ENCODE measurements at regions not wholly inside any gene's neighbourhood (a gene's known extent, or its start where the extent isn't known, plus 50 kb on each side); places are given as distances from the start of the nearest gene placed in this dataset.

DNA sequence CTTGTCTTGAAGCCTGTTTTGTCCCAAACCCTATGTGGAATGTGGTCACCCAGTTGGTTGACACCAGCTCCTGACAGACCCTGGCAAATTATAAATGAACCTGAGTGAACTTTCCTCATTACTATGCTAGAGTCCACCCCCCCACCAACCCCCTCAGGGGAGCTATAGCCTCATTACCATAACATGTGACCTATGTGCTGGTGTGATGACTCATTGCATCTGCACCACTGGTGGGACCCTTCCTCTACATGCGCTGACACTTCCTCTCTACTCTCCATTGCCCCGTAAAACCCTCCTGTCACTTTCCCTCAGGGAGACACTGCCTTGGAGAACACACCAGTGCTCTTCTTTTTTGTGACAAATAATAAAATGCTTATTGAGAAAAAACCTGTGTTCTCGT lies 105.0 kb upstream of the SESN3 start:
- Mint-ChIP-seq H3K36me3 (ENCODE audit: insufficient read depth, unreplicated experiment) (no peaks in the 10 kb centered on the region), H3K4me3 (ENCODE audit: unreplicated experiment) (no peak overlapping the region), H3K27me3 (ENCODE audit: insufficient read depth, unreplicated experiment) (no peaks in the 10 kb centered on the region), H3K4me1 (ENCODE audit: low read depth, unreplicated experiment) (no peaks in the 10 kb centered on the region), H3K27ac (ENCODE audit: unreplicated experiment) (no peak overlapping the region), H3K9me3 (ENCODE audit: unreplicated experiment) (peaks cover 8% of the 10 kb centered on the region)
- Histone ChIP-seq H3K4me3 (ENCODE audit: low read depth, low read length) (no peak overlapping the region), H3K36me3 (ENCODE audit: control insufficient read depth, insufficient read depth, low read length) (no peaks in the 10 kb centered on the region), H3K27me3 (replicated peaks; ENCODE audit: control insufficient read depth, insufficient read depth, low read length) (no peaks in the 10 kb centered on the region), H3K4me1 (peaks cover 14% of the 10 kb centered on the region), H3K9me3 (no peaks in the 10 kb centered on the region)
- BruUV-seq (replicated peaks): no TSS peak
- CTCF ChIA-PET: no interaction called here
- POLR2A ChIA-PET: no interaction called here
- TF ChIP-seq, protein P1, sequence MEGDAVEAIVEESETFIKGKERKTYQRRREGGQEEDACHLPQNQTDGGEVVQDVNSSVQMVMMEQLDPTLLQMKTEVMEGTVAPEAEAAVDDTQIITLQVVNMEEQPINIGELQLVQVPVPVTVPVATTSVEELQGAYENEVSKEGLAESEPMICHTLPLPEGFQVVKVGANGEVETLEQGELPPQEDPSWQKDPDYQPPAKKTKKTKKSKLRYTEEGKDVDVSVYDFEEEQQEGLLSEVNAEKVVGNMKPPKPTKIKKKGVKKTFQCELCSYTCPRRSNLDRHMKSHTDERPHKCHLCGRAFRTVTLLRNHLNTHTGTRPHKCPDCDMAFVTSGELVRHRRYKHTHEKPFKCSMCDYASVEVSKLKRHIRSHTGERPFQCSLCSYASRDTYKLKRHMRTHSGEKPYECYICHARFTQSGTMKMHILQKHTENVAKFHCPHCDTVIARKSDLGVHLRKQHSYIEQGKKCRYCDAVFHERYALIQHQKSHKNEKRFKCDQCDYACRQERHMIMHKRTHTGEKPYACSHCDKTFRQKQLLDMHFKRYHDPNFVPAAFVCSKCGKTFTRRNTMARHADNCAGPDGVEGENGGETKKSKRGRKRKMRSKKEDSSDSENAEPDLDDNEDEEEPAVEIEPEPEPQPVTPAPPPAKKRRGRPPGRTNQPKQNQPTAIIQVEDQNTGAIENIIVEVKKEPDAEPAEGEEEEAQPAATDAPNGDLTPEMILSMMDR (IDR thresholded peaks at IDR 0.05; ENCODE audit: insufficient read depth in 1 of 2, low read depth in 1 of 2, low read length in 1 of 2, severe bottlenecking in 1 of 2, unreplicated experiment in 1 of 2): no peak
- no peak for DNase-seq
- intact Hi-C loops (cut with micrococcal nuclease; ENCODE audit: unreplicated experiment): no loop called here

DNA sequence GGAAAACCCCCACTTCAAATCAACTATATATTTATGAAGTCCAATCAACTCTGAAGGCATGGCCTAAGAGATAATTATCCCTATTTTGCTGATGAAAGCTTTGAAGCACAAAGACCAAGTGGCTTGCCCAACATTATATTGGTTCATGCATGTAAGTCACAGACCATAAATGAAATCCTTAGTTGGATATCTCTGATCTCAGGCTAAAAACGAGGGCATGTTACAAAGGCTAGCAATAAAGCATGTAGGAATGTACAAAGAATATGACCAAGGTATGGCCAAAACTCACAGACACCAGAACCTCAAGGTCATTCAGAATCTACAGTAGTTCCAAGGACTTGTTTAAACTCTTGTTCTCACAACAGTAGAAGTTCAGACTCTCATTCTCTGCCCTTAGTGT lies 100.2 kb upstream of the SESN3 start:
- intact Hi-C loops (cut with micrococcal nuclease; ENCODE audit: unreplicated experiment): no loop called here
- H3K27ac Mint-ChIP-seq (ENCODE audit: unreplicated experiment): no peak overlapping the region
- TF ChIP-seq, protein P1 (IDR thresholded peaks at IDR 0.05; ENCODE audit: insufficient read depth in 1 of 2, low read depth in 1 of 2, low read length in 1 of 2, severe bottlenecking in 1 of 2, unreplicated experiment in 1 of 2): no peak
- DNase-seq: no peak
- Histone ChIP-seq H3K4me1 (no peaks in the 10 kb centered on the region), H3K4me3 (ENCODE audit: low read depth, low read length) (no peak overlapping the region), H3K36me3 (ENCODE audit: control insufficient read depth, insufficient read depth, low read length) (no peaks in the 10 kb centered on the region), H3K27me3 (replicated peaks; ENCODE audit: control insufficient read depth, insufficient read depth, low read length) (no peaks in the 10 kb centered on the region), H3K9me3 (no peaks in the 10 kb centered on the region)
- no TSS peak for BruUV-seq (replicated peaks)
- no peaks in the 10 kb centered on the region for H3K4me1 Mint-ChIP-seq (ENCODE audit: low read depth, unreplicated experiment)
- POLR2A ChIA-PET: no interaction called here
- no peaks in the 10 kb centered on the region for H3K27me3 Mint-ChIP-seq (ENCODE audit: insufficient read depth, unreplicated experiment)
- CTCF ChIA-PET: no interaction called here
- no peak overlapping the region for H3K4me3 Mint-ChIP-seq (ENCODE audit: unreplicated experiment)
- peaks cover 8% of the 10 kb centered on the region for H3K9me3 Mint-ChIP-seq (ENCODE audit: unreplicated experiment)
- no peaks in the 10 kb centered on the region for H3K36me3 Mint-ChIP-seq (ENCODE audit: insufficient read depth, unreplicated experiment)

DNA sequence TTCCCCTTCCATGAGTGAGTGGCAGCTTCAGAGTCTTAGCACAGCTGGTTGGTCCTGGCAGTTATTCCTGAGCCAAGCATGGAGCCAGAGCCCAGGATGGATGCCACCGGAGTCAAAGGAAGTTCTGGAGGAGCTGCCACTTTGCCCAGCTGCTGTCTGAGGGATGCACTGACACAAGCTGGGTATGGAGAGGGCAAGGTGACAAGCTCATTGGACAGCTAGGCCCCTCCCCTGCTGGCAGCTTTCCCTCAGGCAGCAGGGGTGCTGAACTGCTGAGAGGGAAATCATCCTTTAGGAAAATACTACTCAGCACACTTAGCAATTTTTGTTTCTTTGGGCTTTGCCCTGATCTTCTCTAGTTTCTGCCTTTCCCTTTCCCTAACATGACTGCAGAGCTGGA lies 99.3 kb upstream of the SESN3 start:
- no TSS peak for BruUV-seq (replicated peaks)
- no peaks in the 10 kb centered on the region for H3K9me3 ChIP-seq
- POLR2A ChIA-PET: no interaction called here
- no peaks in the 10 kb centered on the region for H3K27me3 ChIP-seq (replicated peaks; ENCODE audit: control insufficient read depth, insufficient read depth, low read length)
- CTCF ChIA-PET: interaction anchor here (0.8 kb wide), 1 partner anchor 99 kb away, joined by 3 read pairs; the partner anchor contains the start of gene SESN3
- Mint-ChIP-seq H3K4me1 (ENCODE audit: low read depth, unreplicated experiment) (peaks cover 8% of the 10 kb centered on the region), H3K27ac (ENCODE audit: unreplicated experiment) (no peak overlapping the region), H3K27me3 (ENCODE audit: insufficient read depth, unreplicated experiment) (no peaks in the 10 kb centered on the region), H3K36me3 (ENCODE audit: insufficient read depth, unreplicated experiment) (no peaks in the 10 kb centered on the region), H3K9me3 (ENCODE audit: unreplicated experiment) (peaks cover 8% of the 10 kb centered on the region), H3K4me3 (ENCODE audit: unreplicated experiment) (no peak overlapping the region)
- no peaks in the 10 kb centered on the region for H3K4me1 ChIP-seq
- H3K4me3 ChIP-seq (ENCODE audit: low read depth, low read length): no peak overlapping the region
- no peaks in the 10 kb centered on the region for H3K36me3 ChIP-seq (ENCODE audit: control insufficient read depth, insufficient read depth, low read length)
- DNase-seq: no peak
- intact Hi-C loops (cut with micrococcal nuclease; ENCODE audit: unreplicated experiment): no loop called here
- TF ChIP-seq, protein P1 (IDR thresholded peaks at IDR 0.05; ENCODE audit: insufficient read depth in 1 of 2, low read depth in 1 of 2, low read length in 1 of 2, severe bottlenecking in 1 of 2, unreplicated experiment in 1 of 2): no peak

Measured in Caco-2 (cell line).